ENCODE measurements at regions not wholly inside any gene's neighbourhood (a gene's known extent, or its start where the extent isn't known, plus 50 kb on each side); places are given as distances from the start of the nearest gene placed in this dataset.
"Not testable (repeated sequence)": the region's sequence is repeated elsewhere in the genome, so short reads cannot be mapped to it uniquely, and the experiment has no call there.

GRCh38 chr6:105867277-105867676, 218.9 kb upstream of the PRDM1 start:
- no peak for ATAC-seq
- TF ChIP-seq ZFP30 (CRISPR knock-in tag; IDR thresholded peaks at IDR 0.05), result no peak
- TF ChIP-seq, protein P1, sequence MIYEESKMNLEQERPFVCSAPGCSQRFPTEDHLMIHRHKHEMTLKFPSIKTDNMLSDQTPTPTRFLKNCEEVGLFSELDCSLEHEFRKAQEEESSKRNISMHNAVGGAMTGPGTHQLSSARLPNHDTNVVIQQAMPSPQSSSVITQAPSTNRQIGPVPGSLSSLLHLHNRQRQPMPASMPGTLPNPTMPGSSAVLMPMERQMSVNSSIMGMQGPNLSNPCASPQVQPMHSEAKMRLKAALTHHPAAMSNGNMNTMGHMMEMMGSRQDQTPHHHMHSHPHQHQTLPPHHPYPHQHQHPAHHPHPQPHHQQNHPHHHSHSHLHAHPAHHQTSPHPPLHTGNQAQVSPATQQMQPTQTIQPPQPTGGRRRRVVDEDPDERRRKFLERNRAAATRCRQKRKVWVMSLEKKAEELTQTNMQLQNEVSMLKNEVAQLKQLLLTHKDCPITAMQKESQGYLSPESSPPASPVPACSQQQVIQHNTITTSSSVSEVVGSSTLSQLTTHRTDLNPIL (CRISPR knock-in tag; IDR thresholded peaks at IDR 0.05; ENCODE audit: low read depth), result no peak
- TF ChIP-seq ZNF565 (CRISPR knock-in tag; conservative IDR thresholded peaks at IDR 0.05; ENCODE audit: low read depth), result no peak
- no peak for TF ChIP-seq ZFP3 (CRISPR knock-in tag; IDR thresholded peaks at IDR 0.05)
- TF ChIP-seq ESRRG (CRISPR knock-in tag; IDR thresholded peaks at IDR 0.05), result no peak
- no peak for TF ChIP-seq BACH2 (CRISPR knock-in tag; IDR thresholded peaks at IDR 0.05; ENCODE audit: borderline replicate concordance)
- no peak for TF ChIP-seq ARNTL (CRISPR knock-in tag; IDR thresholded peaks at IDR 0.05; ENCODE audit: borderline replicate concordance, low read depth)
- TF ChIP-seq OSR1 (CRISPR knock-in tag; IDR thresholded peaks at IDR 0.05), result no peak
- no peak for TF ChIP-seq ZNF8 (CRISPR knock-in tag; IDR thresholded peaks at IDR 0.05)
- TF ChIP-seq ZNF70 (CRISPR knock-in tag; IDR thresholded peaks at IDR 0.05), result no peak
- no peak for TF ChIP-seq TOX (CRISPR knock-in tag; IDR thresholded peaks at IDR 0.05; ENCODE audit: borderline replicate concordance)
- no peak for TF ChIP-seq TCF4 (CRISPR knock-in tag; IDR thresholded peaks at IDR 0.05; ENCODE audit: borderline replicate concordance)
- TF ChIP-seq GLIS3 (CRISPR knock-in tag; IDR thresholded peaks at IDR 0.05), result no peak
- no peak for TF ChIP-seq ZC3H10 (CRISPR knock-in tag; IDR thresholded peaks at IDR 0.05)
- TF ChIP-seq POU6F1 (CRISPR knock-in tag; IDR thresholded peaks at IDR 0.05; ENCODE audit: borderline replicate concordance, low read depth), result no peak
- no peak for TF ChIP-seq SNAI2 (CRISPR knock-in tag; IDR thresholded peaks at IDR 0.05)
- TF ChIP-seq, protein P2, sequence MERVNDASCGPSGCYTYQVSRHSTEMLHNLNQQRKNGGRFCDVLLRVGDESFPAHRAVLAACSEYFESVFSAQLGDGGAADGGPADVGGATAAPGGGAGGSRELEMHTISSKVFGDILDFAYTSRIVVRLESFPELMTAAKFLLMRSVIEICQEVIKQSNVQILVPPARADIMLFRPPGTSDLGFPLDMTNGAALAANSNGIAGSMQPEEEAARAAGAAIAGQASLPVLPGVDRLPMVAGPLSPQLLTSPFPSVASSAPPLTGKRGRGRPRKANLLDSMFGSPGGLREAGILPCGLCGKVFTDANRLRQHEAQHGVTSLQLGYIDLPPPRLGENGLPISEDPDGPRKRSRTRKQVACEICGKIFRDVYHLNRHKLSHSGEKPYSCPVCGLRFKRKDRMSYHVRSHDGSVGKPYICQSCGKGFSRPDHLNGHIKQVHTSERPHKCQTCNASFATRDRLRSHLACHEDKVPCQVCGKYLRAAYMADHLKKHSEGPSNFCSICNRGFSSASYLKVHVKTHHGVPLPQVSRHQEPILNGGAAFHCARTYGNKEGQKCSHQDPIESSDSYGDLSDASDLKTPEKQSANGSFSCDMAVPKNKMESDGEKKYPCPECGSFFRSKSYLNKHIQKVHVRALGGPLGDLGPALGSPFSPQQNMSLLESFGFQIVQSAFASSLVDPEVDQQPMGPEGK (CRISPR knock-in tag; IDR thresholded peaks at IDR 0.05; ENCODE audit: borderline replicate concordance), result no peak

DNA sequence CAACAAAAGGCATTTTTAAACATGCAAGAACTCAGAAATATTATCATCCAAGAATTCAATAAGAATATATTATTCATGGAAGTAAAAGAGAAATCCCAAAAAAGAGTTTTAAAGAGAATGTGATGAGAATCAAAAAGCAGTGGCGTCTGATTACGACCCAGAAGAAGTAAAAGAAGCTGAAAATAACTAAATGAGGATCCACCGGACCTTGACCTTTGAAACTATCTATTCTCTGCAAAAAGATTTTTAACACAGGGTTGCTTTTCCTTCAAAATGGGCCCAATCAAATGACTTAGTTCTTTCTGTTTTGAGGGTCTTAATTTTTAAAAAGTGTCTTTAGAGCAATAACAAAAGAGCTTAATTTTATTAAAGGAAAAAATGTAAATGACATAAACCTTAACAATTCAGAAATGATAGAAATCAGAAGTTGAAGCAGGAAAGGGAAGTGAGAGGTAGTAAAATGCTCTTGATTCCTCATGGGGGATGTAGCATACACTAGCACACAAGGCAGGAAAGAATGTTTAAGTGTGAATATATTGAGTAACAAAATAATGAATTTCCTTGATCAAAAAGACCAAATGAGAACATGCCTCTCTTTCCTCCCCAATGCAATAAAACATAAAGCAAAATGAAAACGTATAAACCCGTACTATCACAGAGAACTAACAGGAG, 223.1 kb upstream of the PRDM1 start:
- TF ChIP-seq ZFP3 (CRISPR knock-in tag; IDR thresholded peaks at IDR 0.05), result no peak
- no peak for TF ChIP-seq ZC3H10 (CRISPR knock-in tag; IDR thresholded peaks at IDR 0.05)
- TF ChIP-seq ZNF565 (CRISPR knock-in tag; conservative IDR thresholded peaks at IDR 0.05; ENCODE audit: low read depth), result no peak
- no peak for TF ChIP-seq ESRRG (CRISPR knock-in tag; IDR thresholded peaks at IDR 0.05)
- TF ChIP-seq RARB (CRISPR knock-in tag; IDR thresholded peaks at IDR 0.05), result no peak
- no peak for ATAC-seq

- not testable (repeated sequence) for ATAC-seq
Observed at GRCh38 chr6:105860927-105861326, 225.2 kb upstream of the PRDM1 start.

- no peak for ATAC-seq
- TF ChIP-seq, protein P1 (CRISPR knock-in tag; IDR thresholded peaks at IDR 0.05; ENCODE audit: low read depth), result no peak
- TF ChIP-seq ZC3H10 (CRISPR knock-in tag; IDR thresholded peaks at IDR 0.05) (no peak), TOX (CRISPR knock-in tag; IDR thresholded peaks at IDR 0.05; ENCODE audit: borderline replicate concordance) (no peak), POU6F1 (CRISPR knock-in tag; IDR thresholded peaks at IDR 0.05; ENCODE audit: borderline replicate concordance, low read depth) (no peak), ZNF70 (CRISPR knock-in tag; IDR thresholded peaks at IDR 0.05) (no peak), PPARA (CRISPR knock-in tag; IDR thresholded peaks at IDR 0.05; ENCODE audit: borderline replicate concordance) (no peak), ZNF565 (CRISPR knock-in tag; conservative IDR thresholded peaks at IDR 0.05; ENCODE audit: low read depth) (no peak), ZFP30 (CRISPR knock-in tag; IDR thresholded peaks at IDR 0.05) (no peak), BACH2 (CRISPR knock-in tag; IDR thresholded peaks at IDR 0.05; ENCODE audit: borderline replicate concordance) (no peak), ZFP3 (CRISPR knock-in tag; IDR thresholded peaks at IDR 0.05) (no peak), ISL1 (CRISPR knock-in tag; IDR thresholded peaks at IDR 0.05) (no peak), ZNF8 (CRISPR knock-in tag; IDR thresholded peaks at IDR 0.05) (no peak), GLIS3 (CRISPR knock-in tag; IDR thresholded peaks at IDR 0.05) (no peak)
- TF ChIP-seq, protein P2 (CRISPR knock-in tag; IDR thresholded peaks at IDR 0.05; ENCODE audit: borderline replicate concordance), result no peak
Observed at GRCh38 chr6:105859457-105859856, 226.7 kb upstream of the PRDM1 start.

DNA sequence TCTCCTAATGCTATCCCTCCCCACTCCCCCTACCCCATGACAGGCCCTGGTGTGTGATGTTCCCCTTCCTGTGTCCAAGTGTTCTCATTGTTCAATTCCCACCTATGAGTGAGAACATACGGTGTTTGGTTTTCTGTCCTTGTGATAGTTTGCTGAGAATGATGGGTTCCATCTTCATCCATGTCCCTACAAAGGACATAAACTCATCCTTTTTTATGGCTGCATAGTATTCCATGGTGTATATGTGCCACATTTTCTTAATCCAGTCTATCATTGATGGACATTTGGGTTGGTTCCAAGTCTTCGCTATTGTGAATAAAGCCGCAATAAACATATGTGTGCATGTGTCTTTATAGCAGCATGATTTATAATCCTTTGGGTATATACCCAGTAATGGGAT, 227.5 kb upstream of the PRDM1 start:
- not testable (repeated sequence) for ATAC-seq

All from SK-N-SH treated with all-trans-retinoic acid at 6 μM for 48 hours (cell line).